ENCODE measurements at regions not wholly inside any gene's neighbourhood (a gene's known extent, or its start where the extent isn't known, plus 50 kb on each side); places are given as distances from the start of the nearest gene placed in this dataset.

- DNase-seq (ENCODE audit: low read depth), result no peak
- TF ChIP-seq, protein P1, sequence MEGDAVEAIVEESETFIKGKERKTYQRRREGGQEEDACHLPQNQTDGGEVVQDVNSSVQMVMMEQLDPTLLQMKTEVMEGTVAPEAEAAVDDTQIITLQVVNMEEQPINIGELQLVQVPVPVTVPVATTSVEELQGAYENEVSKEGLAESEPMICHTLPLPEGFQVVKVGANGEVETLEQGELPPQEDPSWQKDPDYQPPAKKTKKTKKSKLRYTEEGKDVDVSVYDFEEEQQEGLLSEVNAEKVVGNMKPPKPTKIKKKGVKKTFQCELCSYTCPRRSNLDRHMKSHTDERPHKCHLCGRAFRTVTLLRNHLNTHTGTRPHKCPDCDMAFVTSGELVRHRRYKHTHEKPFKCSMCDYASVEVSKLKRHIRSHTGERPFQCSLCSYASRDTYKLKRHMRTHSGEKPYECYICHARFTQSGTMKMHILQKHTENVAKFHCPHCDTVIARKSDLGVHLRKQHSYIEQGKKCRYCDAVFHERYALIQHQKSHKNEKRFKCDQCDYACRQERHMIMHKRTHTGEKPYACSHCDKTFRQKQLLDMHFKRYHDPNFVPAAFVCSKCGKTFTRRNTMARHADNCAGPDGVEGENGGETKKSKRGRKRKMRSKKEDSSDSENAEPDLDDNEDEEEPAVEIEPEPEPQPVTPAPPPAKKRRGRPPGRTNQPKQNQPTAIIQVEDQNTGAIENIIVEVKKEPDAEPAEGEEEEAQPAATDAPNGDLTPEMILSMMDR (conservative IDR thresholded peaks at IDR 0.05; ENCODE audit: low read depth, low read length), result no peak
- H3K4me3 ChIP-seq (ENCODE audit: low read length), result no peak overlapping the region
Observed at GRCh38 chr2:59798687-59799232, 754.7 kb downstream of the BCL11A start.

DNA sequence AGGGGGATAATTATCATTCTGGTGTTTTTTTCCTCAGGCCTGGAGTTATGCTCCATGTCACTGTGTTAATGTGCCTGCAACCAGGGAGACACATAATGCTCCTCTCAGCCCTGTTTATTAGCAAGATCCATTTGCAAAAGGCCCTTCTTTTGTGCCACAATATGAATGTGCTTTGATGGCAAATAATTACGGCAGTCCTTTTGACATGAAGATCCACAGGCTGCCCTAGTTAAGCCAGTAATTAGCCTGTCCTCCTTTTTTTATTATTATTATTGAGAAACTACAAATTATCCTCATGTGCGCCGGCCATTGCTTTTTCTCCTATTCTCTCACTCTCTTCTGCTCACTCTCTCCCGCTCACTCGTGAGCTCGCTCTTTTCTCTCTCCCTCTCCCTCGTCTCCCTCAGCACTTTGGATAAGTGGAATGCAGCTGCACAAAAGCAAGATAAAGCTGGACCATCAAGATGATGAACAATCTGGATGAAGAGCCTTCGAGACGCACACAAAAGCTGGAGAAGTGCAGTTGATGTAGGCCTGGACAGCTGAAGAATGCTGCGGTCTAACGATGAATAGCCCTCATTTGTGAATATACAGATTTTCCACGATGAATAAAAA, 762.3 kb downstream of the BCL11A start:
- no peak for DNase-seq (ENCODE audit: low read depth)
- H3K4me3 ChIP-seq (ENCODE audit: low read length), result no peak overlapping the region
- TF ChIP-seq, protein P1 (conservative IDR thresholded peaks at IDR 0.05; ENCODE audit: low read depth, low read length), result no peak

GRCh38 chr2:59790186-59791003, 763.1 kb downstream of the BCL11A start:
- TF ChIP-seq, protein P1 (conservative IDR thresholded peaks at IDR 0.05; ENCODE audit: low read depth, low read length), result no peak
- DNase-seq (ENCODE audit: low read depth), result no peak
- H3K4me3 ChIP-seq (ENCODE audit: low read length), result no peak overlapping the region

DNA sequence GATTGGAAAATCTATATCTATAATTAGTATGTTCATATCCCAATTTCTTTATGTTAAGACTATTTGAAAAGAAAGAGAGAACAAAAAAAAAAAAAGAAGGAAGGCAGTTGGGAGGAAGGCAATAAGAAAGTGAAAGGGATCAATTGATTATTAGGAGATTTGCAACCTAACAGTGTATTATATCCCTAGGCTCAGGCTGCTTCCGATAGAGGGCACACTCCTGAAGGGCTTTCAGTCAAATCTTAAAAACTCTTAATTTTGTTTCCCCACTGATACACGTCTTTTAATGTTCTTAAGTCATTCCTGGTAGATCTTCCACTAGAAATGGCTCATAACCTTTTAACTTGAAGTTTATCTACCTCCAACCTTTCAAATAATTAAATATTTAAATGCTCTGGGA, 763.9 kb downstream of the BCL11A start:
- TF ChIP-seq, protein P1 (conservative IDR thresholded peaks at IDR 0.05; ENCODE audit: low read depth, low read length), result no peak
- no peak overlapping the region for H3K4me3 ChIP-seq (ENCODE audit: low read length)
- DNase-seq (ENCODE audit: low read depth), result no peak

DNA sequence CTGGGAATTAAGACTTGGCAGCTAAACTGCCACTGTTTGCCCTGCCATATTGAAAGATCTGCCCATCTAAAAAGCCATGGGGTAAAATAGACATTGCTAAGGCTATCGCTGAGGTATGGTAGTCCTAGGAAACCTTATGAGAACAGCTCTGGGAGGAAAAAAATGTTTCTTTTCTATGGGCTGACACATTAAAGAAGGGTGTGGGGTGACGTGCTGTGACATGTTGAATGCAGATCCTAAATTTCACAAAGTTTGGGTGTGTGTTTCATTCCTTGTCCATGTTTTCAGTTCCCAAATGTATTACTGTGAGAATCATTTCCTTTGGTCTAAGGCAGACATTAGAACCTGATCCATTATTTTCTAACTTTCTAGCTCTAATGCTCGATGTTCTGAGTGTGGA, 766.4 kb downstream of the BCL11A start:
- TF ChIP-seq, protein P1 (conservative IDR thresholded peaks at IDR 0.05; ENCODE audit: low read depth, low read length), result no peak
- H3K4me3 ChIP-seq (ENCODE audit: low read length), result no peak overlapping the region
- no peak for DNase-seq (ENCODE audit: low read depth)

DNA sequence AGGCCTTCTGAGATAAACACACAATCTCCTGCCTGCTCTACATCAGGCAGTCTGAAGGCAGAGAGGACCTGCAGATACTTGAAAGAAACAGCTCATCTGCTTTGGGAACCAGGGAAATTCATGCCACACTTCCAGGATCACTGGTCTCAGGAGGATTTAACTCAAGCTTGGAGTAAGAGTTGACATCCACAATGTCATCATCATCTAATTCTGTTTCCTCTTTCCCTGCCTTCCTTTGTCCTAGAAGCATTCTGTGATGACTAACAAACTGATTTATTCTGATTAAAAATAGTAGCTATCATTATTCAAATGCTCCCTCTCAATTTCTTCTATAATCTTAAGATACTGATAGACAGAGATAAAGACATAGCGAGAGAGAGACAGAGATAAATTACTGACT, 766.8 kb downstream of the BCL11A start:
- DNase-seq (ENCODE audit: low read depth), result no peak
- no peak overlapping the region for H3K4me3 ChIP-seq (ENCODE audit: low read length)
- TF ChIP-seq, protein P1 (conservative IDR thresholded peaks at IDR 0.05; ENCODE audit: low read depth, low read length), result no peak

Data from retinal pigment epithelial cell (primary cell).